ENCODE measurements at regions not wholly inside any gene's neighbourhood (a gene's known extent, or its start where the extent isn't known, plus 50 kb on each side); places are given as distances from the start of the nearest gene placed in this dataset.

DNA sequence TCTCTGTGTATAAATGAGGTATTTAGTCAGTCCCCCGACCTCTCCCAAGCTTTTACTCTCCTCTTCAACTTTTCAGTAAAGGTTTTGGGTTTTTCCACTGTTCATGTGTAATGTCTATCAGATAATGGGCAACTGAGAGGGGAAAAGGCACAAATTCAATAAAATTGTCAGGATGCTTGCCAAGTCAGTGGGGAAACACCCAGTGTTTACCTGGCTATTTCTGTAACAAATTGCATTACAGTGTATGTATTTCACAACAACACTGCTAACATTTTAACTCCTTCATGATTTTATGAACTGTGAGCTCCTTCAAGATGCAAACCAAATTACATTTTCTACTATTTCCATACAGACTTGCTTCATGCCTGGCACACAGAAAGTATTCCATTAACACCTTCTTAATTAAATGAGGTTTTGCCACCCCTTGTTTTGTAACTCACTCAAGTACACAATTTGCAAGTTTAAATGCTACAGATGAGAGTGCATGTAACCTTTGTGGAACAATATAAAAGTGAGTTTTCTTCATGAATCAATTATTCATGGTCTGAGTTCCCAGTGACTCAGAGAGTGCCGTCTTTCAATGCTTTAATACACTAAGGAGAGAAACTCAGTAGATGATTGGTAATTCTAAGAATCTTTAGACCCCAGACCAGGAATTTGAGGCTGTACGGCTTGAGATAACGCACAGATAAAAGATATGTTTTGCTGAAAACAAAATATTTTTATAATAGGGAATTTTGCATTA, 149.8 kb upstream of the TLL1 start:
- no peak for DNase-seq

DNA sequence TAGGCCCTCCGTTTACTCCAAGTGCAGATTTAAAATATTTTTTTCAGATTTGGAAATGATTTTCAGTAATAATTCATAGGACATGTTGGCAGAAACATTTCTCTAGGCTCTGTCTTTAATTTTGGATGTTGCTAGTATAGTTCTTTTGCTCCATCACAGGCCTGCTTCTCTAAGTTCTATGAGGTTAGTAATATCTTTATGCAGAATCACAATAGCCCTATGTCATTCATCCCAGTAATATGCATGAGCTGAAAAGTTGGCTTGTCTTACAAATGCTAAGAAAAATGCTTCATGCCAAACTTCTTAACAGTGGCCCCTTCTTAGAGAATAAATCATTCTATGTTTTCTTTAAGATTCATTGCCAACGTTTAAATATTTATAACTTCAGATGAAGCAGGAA, 148.3 kb upstream of the TLL1 start:
- no peak for DNase-seq

GRCh38 chr4:165725352-165725751, 147.7 kb upstream of the TLL1 start:
- DNase-seq = no peak

DNA sequence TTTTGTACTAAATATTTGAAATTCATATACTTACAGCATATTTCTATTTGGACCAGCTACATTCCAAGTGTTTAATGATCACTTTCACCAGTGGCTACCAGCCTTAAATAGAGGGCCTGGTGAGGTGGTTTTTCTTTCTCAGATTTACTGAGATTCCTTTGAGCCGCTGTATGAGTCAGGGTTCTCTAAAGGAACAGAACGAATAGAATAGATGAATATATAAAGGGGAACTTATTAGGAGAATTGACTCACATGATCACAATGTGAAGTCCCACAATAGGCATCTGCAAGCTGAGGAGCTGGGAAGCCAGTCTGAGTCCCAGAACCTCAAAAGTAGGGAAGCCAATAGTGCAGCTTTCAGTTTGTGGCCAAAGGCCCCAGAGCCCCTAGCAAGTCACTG, 146.2 kb upstream of the TLL1 start:
- no peak for DNase-seq

- DNase-seq = no peak
These were observed 135.6 kb upstream of the TLL1 start for GRCh38 chr4:165737309-165737972.

- no peak for DNase-seq
These were observed 134.5 kb upstream of the TLL1 start for GRCh38 chr4:165738571-165738970.

DNA sequence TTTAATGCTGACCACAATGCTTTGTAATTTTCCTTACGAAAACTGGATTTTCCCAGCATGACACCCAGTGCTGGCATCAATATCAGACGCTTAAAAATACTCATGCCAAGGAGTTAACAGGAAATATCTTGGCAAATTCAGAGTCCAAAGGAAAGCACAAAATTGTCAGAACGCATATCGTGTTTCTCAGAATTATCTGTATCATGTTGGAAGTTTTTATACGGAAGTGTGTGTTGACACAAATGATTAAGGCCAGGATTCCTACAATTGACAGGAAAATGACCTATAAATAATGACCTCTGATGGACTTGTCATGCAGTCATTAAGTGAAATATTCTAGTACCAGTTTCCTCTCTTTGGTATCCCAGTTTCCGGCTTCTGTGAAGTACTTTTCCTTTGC, 132.1 kb upstream of the TLL1 start:
- DNase-seq = no peak

DNA sequence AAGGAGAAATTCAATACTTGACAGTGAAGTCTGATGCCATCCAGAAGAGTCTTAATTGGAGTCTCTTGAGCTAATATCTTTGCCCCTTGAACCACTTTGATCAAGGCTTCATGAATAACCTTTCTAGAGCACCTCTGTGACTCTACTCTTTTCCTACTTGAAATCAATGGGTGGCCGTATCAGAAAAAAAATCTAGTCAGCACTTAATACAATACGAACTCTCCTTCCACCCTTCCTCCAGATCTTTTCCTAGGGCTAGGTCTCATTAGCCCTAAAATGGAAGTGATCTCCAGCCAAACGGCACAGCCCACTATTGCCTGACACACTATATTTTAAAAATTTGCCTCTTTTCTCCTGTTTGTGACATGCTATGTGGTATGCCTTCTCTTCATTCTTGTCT, 129.6 kb upstream of the TLL1 start:
- no peak for DNase-seq

- DNase-seq = no peak
These were observed 128.7 kb upstream of the TLL1 start for GRCh38 chr4:165744370-165744769.

GRCh38 chr4:165748321-165748720, 124.7 kb upstream of the TLL1 start:
- no peak for DNase-seq

- DNase-seq = no peak
These were observed 121.2 kb upstream of the TLL1 start for GRCh38 chr4:165751882-165752281.

DNA sequence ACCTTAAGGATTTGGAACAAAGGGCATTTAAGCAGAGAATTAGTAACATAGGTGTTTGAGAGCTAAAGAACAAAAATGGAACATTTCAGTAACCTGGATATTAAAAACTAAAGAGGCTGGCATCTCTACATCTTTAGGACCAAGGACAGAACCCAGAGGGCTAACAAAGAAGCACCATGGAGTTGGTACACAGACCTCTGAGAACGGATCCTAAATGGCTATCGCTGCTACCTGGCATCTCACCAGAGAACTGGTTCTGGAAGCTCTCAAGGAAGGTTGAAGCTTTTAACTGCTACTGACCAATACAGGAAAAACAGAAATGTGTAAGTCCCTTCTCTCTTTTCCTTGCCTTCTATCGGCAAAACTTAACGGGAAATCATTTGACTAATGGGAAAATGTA, 118.4 kb upstream of the TLL1 start:
- no peak for DNase-seq

DNA sequence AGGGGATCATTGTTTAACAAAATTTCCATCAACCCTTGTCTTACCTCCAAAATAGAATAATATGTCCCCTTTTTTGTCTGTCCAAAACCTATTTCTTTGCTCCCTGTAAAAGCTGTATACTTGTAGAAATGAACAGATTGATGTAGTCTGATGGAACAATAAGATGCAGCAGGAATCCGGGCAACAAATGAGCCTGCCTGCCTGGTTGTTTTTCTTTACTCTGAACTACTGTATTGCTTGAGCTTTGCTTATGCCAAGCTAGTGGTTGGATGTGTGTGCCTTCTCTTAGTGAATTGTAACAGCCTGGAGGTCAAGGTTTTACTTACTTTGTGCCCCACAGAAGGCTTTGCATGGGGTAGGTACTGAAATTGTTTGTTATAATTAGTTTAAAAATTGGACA, 116.2 kb upstream of the TLL1 start:
- DNase-seq = no peak

DNA sequence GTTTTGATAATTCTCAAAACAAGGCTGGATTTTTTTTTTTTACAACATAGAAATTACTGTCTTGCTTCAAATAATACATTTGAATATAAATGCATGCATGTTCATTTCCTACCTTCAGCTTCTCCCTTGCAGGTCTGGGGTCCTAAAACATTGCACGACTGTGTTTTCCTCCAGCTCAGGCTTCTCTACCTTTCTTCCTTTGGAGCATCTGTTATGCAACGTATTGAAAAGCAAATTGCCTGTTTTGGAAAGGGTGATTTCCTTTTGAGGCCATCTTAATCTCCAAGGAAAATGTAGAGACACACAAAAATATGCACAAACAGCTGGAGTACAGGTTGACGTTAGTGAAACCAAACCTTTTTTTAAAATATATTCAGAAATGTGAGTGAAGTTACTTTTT, 115.6 kb upstream of the TLL1 start:
- no peak for DNase-seq

- no peak for DNase-seq
These were observed 115.0 kb upstream of the TLL1 start for GRCh38 chr4:165758086-165758485.

GRCh38 chr4:165760182-165760581, 112.9 kb upstream of the TLL1 start:
- no peak for DNase-seq

- DNase-seq = no peak
These were observed 111.1 kb upstream of the TLL1 start for GRCh38 chr4:165761963-165762362.

GRCh38 chr4:165763640-165764039, 109.4 kb upstream of the TLL1 start:
- no peak for DNase-seq

DNA sequence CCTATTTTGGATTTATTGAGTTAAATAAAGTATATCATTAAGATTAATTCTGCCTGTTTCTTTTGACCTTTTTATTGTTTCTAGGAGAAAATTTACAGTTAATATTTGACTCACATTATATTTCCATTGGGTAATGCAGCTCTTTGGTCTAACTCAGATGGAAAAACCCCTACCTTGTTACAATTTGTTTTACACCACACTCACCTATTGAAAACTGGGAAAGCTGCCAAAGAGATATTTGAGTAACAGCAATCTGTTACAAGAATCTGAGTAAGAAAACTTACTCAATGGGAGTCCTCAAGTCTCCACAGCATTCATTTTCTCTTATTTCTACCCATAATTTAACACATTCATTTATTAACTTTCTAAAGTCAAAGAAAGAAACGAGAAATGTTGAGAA, 108.0 kb upstream of the TLL1 start:
- DNase-seq = no peak

- no peak for DNase-seq
These were observed 107.0 kb upstream of the TLL1 start for GRCh38 chr4:165766018-165766417.

GRCh38 chr4:165766976-165767375, 106.1 kb upstream of the TLL1 start:
- DNase-seq = no peak

DNA sequence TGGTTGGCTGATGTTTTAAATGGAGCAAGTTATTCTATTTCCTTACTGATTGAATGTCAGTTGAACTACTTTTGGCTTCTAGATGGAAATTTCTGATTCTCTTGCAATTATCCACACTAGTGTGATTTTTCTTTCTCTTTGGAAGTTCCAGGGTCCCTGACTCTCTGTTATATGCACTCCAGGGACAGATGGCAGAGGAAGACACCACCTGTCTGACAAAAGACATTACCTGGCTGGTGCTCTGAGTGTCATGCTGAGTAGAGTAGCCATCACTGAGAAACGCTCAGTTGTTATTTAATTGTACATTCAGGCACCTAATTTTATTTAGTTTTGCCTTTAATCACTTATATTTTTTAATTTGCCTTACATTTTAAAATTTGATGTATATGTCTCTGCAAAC, 105.4 kb upstream of the TLL1 start:
- DNase-seq = no peak

- DNase-seq = no peak
These were observed 104.8 kb upstream of the TLL1 start for GRCh38 chr4:165768281-165768680.

DNA sequence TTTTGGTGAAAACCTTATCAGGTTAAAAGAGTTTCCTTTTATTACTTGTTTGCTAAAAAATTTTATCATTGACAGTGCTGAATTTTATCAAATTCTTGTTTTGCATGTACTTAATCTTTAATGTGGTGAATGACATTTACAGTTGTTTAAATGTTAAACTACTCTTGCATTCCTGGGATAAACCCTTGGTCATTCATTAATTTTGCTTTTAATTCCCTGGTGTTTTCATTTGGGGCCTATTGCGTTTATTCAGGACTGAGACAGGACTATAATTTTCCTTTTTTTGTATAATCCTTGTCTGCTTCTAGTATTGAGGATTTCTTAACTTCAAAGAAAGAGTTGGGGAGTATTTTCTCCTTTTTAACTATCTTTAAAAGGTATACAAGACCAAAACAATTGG, 98.7 kb upstream of the TLL1 start:
- DNase-seq = no peak

Measured in right hindlimb (tissue), 1 donor.